SK-N-SH (cell line): ENCODE measurements at regions not wholly inside any gene's neighbourhood (a gene's known extent, or its start where the extent isn't known, plus 50 kb on each side); places are given as distances from the start of the nearest gene placed in this dataset.

ENCODE experiments used
- CTCF ChIA-PET: fragments of 300-600, 350-600 bp; formaldehyde crosslinking; extraction: SDS; loops from one replicate; lab custom pipeline; 2021; lab: Yijun Ruan, JAX
- POLR2A ChIA-PET: fragments of 350-600 bp; sonication (Branson Sonifier 250); formaldehyde crosslinking; extraction: SDS; loops from one replicate; lab custom pipeline; 2020; ENCODE audit warnings: antibody characterized with exemption, inconsistent platforms; lab: Yijun Ruan, JAX
- DNase-seq: peaks from one replicate; pipeline ENCODE4 v3.0.0; 2012
- H2AFZ ChIP-seq: fragments of 200-600 bp; sonication (generic); 2 replicates; pipeline ENCODE4 v1.8.1; 2016; ENCODE audit warnings: antibody characterized with exemption, mild to moderate bottlenecking, low read depth
- H3F3A ChIP-seq: fragments of 200-600 bp; sonication (generic); replicated peaks from 2 replicates; pipeline ENCODE3; 2016; ENCODE audit warnings: antibody characterized with exemption, mild to moderate bottlenecking; ENCODE audit not compliant: insufficient read depth
- H3K27ac ChIP-seq, 2 experiments: fragments of 200-500 bp in 1 of 2; fragments of 200-600 bp in 1 of 2; sonication (Bioruptor generic) in 1 of 2; sonication (generic), shearing (Covaris generic) in 1 of 2; 2 replicates each; pipeline versions ENCODE4 v1.5.1 to v1.6.1; 2014 to 2016; ENCODE audit warnings: low read depth in 2 of 2, inconsistent platforms in 1 of 2, low read length in 1 of 2, mild to moderate bottlenecking in 1 of 2, mixed read lengths in 1 of 2
- H3K27me3 ChIP-seq: fragments of 200-600 bp; sonication (generic), shearing (Covaris generic); 2 replicates; pipeline ENCODE4 v1.6.1; 2016; ENCODE audit warnings: mixed run types; ENCODE audit not compliant: insufficient read depth
- H3K36me3 ChIP-seq, 2 experiments: fragments of 200-500 bp in 1 of 2; fragments of 200-600 bp in 1 of 2; sonication (Bioruptor generic) in 1 of 2; sonication (generic) in 1 of 2; replicated peaks in 1 of 2; 2 replicates each; pipeline versions ENCODE3 to v1.5.1; 2014 to 2016; ENCODE audit warnings: low read length in 1 of 2, mild to moderate bottlenecking in 1 of 2; ENCODE audit not compliant: insufficient read depth in 2 of 2, control insufficient read depth in 1 of 2
- H3K4me1 ChIP-seq, 2 experiments: fragments of 200-500 bp in 1 of 2; fragments of 200-600 bp in 1 of 2; sonication (Bioruptor generic) in 1 of 2; sonication (generic), shearing (Covaris generic) in 1 of 2; 2 replicates each; pipeline versions ENCODE4 v1.5.1 to v1.6.1; 2014 to 2016; ENCODE audit warnings: low read depth in 1 of 2, low read length in 1 of 2, mixed run types in 1 of 2; ENCODE audit not compliant: insufficient read depth in 2 of 2, control insufficient read depth in 1 of 2
- H3K4me2 ChIP-seq: fragments of 200-600 bp; sonication (generic), shearing (Covaris generic); 2 replicates; pipeline ENCODE4 v1.6.1; 2017; ENCODE audit warnings: mixed run types
- H3K4me3 ChIP-seq, 2 experiments: fragments of 200-500 bp in 1 of 2; fragments of 200-600 bp in 1 of 2; sonication (Bioruptor generic) in 1 of 2; sonication (generic), shearing (Covaris generic) in 1 of 2; 2 replicates each; pipeline versions ENCODE4 v1.5.1 to v1.8.1; 2014 to 2016; ENCODE audit warnings: low read depth in 2 of 2, inconsistent platforms in 1 of 2, low read length in 1 of 2, mild to moderate bottlenecking in 1 of 2, mixed read lengths in 1 of 2, moderate library complexity in 1 of 2
- H3K79me2 ChIP-seq: fragments of 200-600 bp; sonication (generic); 2 replicates; pipeline ENCODE4 v1.8.1; 2017; ENCODE audit warnings: mild to moderate bottlenecking; ENCODE audit not compliant: insufficient read depth
- H3K9ac ChIP-seq: fragments of 200-600 bp; sonication (generic); 2 replicates; pipeline ENCODE4 v1.6.1; 2017; ENCODE audit warnings: mixed run types
- H3K9me2 ChIP-seq: fragments of 200-600 bp; sonication (generic); 2 replicates; pipeline ENCODE4 v1.6.1; 2017; ENCODE audit warnings: mixed run types
- H3K9me3 ChIP-seq: fragments of 200-600 bp; sonication (generic); 2 replicates; pipeline ENCODE4 v1.6.1; 2017; ENCODE audit warnings: mixed run types, mild to moderate bottlenecking, moderate library complexity
- H4K20me1 ChIP-seq: fragments of 200-600 bp; sonication (generic); 2 replicates; pipeline ENCODE4 v1.6.1; 2017; ENCODE audit warnings: mild to moderate bottlenecking, mixed run types; ENCODE audit not compliant: insufficient read depth
- ELF1 ChIP-seq: IDR thresholded peaks from 2 replicates; pipeline ENCODE4 v1.4.0; 2012
- EZH2phosphoT487 ChIP-seq: fragments of 200-600 bp; sonication (generic); IDR thresholded peaks from 2 replicates; pipeline ENCODE4 v1.6.1; 2017; ENCODE audit warnings: low read depth, mixed run types, mild to moderate bottlenecking, antibody characterized with exemption, moderate library complexity, borderline replicate concordance
- FOSL2 ChIP-seq: IDR thresholded peaks from 2 replicates; pipeline ENCODE4 v1.4.0; 2012; ENCODE audit warnings: low read depth, mild to moderate bottlenecking, moderate library complexity, borderline replicate concordance
- FOXM1 ChIP-seq: IDR thresholded peaks from 2 replicates; pipeline ENCODE4 v1.4.0; 2012; ENCODE audit warnings: low read depth, mild to moderate bottlenecking
- GABPA ChIP-seq: IDR thresholded peaks from 2 replicates; pipeline ENCODE4 v1.4.0; 2012; ENCODE audit warnings: low read depth, mild to moderate bottlenecking
- GATA2 ChIP-seq: sonication (generic); formaldehyde crosslinking; IDR thresholded peaks from 2 replicates; pipeline ENCODE4 v1.5.0; 2020; ENCODE audit warnings: mild to moderate bottlenecking, missing genetic modification reagents
- IRF3 ChIP-seq: fragments of 150-350 bp; IDR thresholded peaks from 2 replicates; pipeline ENCODE4 v1.6.1; 2016; ENCODE audit warnings: mild to moderate bottlenecking, low read depth, low read length
- JUND ChIP-seq: IDR thresholded peaks from 2 replicates; pipeline ENCODE4 v1.4.0; 2012
- MXI1 ChIP-seq: IDR thresholded peaks from 2 replicates; pipeline ENCODE4 v1.6.1; 2012; ENCODE audit warnings: mild to moderate bottlenecking, low read depth, low read length, improper control_type of control experiment
- NFIC ChIP-seq: IDR thresholded peaks from 2 replicates; pipeline ENCODE4 v1.4.0; 2012; ENCODE audit warnings: borderline replicate concordance
- NRF1 ChIP-seq: IDR thresholded peaks from 2 replicates; pipeline ENCODE4 v1.6.1; 2012; ENCODE audit warnings: low read depth, mild to moderate bottlenecking, low read length
- POLR2AphosphoS5 ChIP-seq: IDR thresholded peaks from 2 replicates; pipeline ENCODE4 v1.6.1; 2012; ENCODE audit warnings: low read depth, low read length
- RAD21 ChIP-seq: IDR thresholded peaks from 2 replicates; pipeline ENCODE4 v1.6.1; 2012; ENCODE audit warnings: mild to moderate bottlenecking, low read length
- RFX5 ChIP-seq: IDR thresholded peaks from 2 replicates; pipeline ENCODE4 v1.6.1; 2012; ENCODE audit warnings: mild to moderate bottlenecking, improper control_type of control experiment, low read length
- RXRA ChIP-seq: IDR thresholded peaks from 2 replicates; pipeline ENCODE4 v1.4.0; 2012; ENCODE audit warnings: low read depth, mild to moderate bottlenecking, borderline replicate concordance
- SIN3A ChIP-seq: IDR thresholded peaks from 2 replicates; pipeline ENCODE4 v1.6.1; 2012; ENCODE audit warnings: low read depth, mild to moderate bottlenecking, low read length, moderate library complexity, borderline replicate concordance
- SMC3 ChIP-seq: IDR thresholded peaks from 2 replicates; pipeline ENCODE4 v1.6.1; 2012; ENCODE audit warnings: low read depth, low read length, improper control_type of control experiment
- TCF12 ChIP-seq: IDR thresholded peaks from 2 replicates; pipeline ENCODE4 v1.4.0; 2012
- TEAD4 ChIP-seq: IDR thresholded peaks from 2 replicates; pipeline ENCODE4 v1.4.0; 2012; ENCODE audit warnings: mild to moderate bottlenecking, borderline replicate concordance; ENCODE audit not compliant: insufficient read depth
- USF2 ChIP-seq: fragments of 150-350 bp; IDR thresholded peaks from 2 replicates; pipeline ENCODE4 v1.6.1; 2017; ENCODE audit warnings: antibody characterized with exemption, low read length, low read depth, borderline replicate concordance
- YY1 ChIP-seq: IDR thresholded peaks from 2 replicates; pipeline ENCODE4 v1.4.0; 2012; ENCODE audit warnings: low read depth, mild to moderate bottlenecking
- ZBTB33 ChIP-seq: IDR thresholded peaks from 2 replicates; pipeline ENCODE4 v1.4.0; 2012; ENCODE audit warnings: low read depth, borderline replicate concordance
- WGBS: methylation state at CpG from one replicate; pipeline ENCODE4 v1.1.6; 2017; ENCODE audit warnings: low lambda C conversion rate; 5-methylcytosine and 5-hydroxymethylcytosine counted together
- TF ChIP-seq, protein P1 (sequence below): IDR thresholded peaks from 2 replicates; pipeline ENCODE4 v1.4.0; 2012; ENCODE audit warnings: low read depth

DNA sequence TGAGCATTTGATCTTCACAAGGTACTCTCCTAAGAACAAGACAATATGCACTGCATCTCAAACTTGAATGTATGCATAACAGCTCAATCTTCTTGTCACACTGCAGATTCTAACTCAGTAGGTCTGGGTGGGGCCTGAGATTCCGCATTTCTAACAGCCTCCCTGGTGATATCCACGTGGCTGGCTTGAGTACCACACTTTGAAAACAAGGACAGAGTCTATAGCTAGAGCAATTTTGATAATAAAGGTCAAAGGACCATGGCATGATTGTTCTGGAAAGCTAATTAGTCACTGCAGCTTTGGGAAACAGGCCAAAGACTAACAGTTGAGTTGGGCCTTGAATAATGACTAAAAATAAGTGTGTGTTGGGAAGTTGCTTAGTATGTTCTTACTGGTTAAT, 213.3 kb downstream of the GBA3 start:
- Histone ChIP-seq H3K9me2 (no peaks in the 10 kb centered on the region), H3K27ac (no peak overlapping the region), H3K9me3 (no peaks in the 10 kb centered on the region), H3K36me3 (no peaks in the 10 kb centered on the region), H3K4me1 (no peaks in the 10 kb centered on the region), H3K79me2 (no peaks in the 10 kb centered on the region), H3K9ac (no peak overlapping the region), H3F3A (no peaks in the 10 kb centered on the region), H3K4me3 (no peak overlapping the region), H3K27me3 (no peaks in the 10 kb centered on the region), H3K4me2 (no peak overlapping the region), H2AFZ (no peak overlapping the region), H4K20me1 (no peaks in the 10 kb centered on the region)
- ChIA-PET CTCF (interaction anchor here (1.9 kb wide), 1 partner anchor 9 kb away, joined by 8 read pairs; no protein-coding TSS in a partner anchor), POLR2A (no interaction called here)
- no peak for DNase-seq
- WGBS, result 3% methylated on average over 2 of the region's 2 CpGs
- TF ChIP-seq YY1 (no peak), MXI1 (no peak), JUND (no peak), RAD21 (no peak), FOSL2 (no peak), TEAD4 (no peak), IRF3 (no peak), USF2 (no peak), ZBTB33 (no peak), FOXM1 (no peak)

DNA sequence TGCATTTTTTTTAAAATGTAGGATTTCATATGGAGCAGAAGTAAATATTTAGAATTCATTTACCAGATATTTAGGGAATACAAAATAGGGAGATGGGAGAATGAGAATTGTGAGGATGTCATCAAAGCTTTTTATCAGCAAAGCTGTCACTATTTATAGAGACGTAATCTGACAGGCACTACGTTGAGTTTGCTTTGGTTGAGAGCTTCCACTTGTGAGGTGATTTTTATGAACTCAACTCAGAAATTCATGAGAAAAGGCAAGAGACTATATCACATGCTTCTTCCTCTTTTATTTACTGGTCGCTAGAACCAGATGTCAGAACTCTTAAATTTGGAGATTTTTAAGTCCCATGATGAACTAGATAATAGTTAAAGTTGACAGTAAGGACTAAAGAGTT, 211.2 kb downstream of the GBA3 start:
- Histone ChIP-seq H3K27ac (no peak overlapping the region), H3K4me2 (no peak overlapping the region), H3K27me3 (no peaks in the 10 kb centered on the region), H3F3A (no peaks in the 10 kb centered on the region), H3K9ac (no peak overlapping the region), H3K36me3 (no peaks in the 10 kb centered on the region), H3K9me3 (no peaks in the 10 kb centered on the region), H3K4me3 (no peak overlapping the region), H2AFZ (no peak overlapping the region)
- WGBS, result 21% methylated on average over 3 of the region's 3 CpGs
- POLR2A ChIA-PET, result no interaction called here
- no peak for TF ChIP-seq TCF12
- TF ChIP-seq, protein P1, sequence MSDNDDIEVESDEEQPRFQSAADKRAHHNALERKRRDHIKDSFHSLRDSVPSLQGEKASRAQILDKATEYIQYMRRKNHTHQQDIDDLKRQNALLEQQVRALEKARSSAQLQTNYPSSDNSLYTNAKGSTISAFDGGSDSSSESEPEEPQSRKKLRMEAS, result no peak
- no peak for TF ChIP-seq SIN3A
- TF ChIP-seq NFIC, result no peak
- TF ChIP-seq USF2, result no peak
- no peak for TF ChIP-seq EZH2phosphoT487
- TF ChIP-seq RXRA, result no peak
- TF ChIP-seq RFX5, result no peak
- TF ChIP-seq SMC3, result no peak
- TF ChIP-seq MXI1, result no peak
- TF ChIP-seq ELF1, result no peak
- TF ChIP-seq FOSL2, result no peak
- TF ChIP-seq JUND, result no peak
- no peak for TF ChIP-seq NRF1
- no peak for TF ChIP-seq POLR2AphosphoS5
- no peak for TF ChIP-seq GATA2
- no peak for TF ChIP-seq GABPA
- TF ChIP-seq, all 33 proteins: peak for 0
- CTCF ChIA-PET, result no interaction called here
- DNase-seq, result no peak
- H3K79me2 ChIP-seq, result no peaks in the 10 kb centered on the region
- H4K20me1 ChIP-seq, result no peaks in the 10 kb centered on the region
- H3K9me2 ChIP-seq, result no peaks in the 10 kb centered on the region
- no peaks in the 10 kb centered on the region for H3K4me1 ChIP-seq
